Naive thymus-derived CD4-positive, alpha-beta T cell (primary cell): ENCODE measurements at regions not wholly inside any gene's neighbourhood (a gene's known extent, or its start where the extent isn't known, plus 50 kb on each side); places are given as distances from the start of the nearest gene placed in this dataset.

ENCODE experiments used
- ATAC-seq: fragments of 150-1000 bp; cut with Tn5 transposase; 2 replicates; pipeline ENCODE4 v1.10.0; 2021; ENCODE audit warnings: mild to moderate bottlenecking, moderate library complexity
- CTCF ChIA-PET: fragments of 350-600 bp; sonication (Branson Sonifier 250); formaldehyde crosslinking; loops from one replicate; lab custom pipeline; 2021; ENCODE audit warnings: antibody characterized with exemption; lab: Charles Lee
- POLR2A ChIA-PET: fragments of 350-600 bp; sonication (Branson Sonifier 250); formaldehyde crosslinking; loops from one replicate; lab custom pipeline; 2021; ENCODE audit warnings: antibody characterized with exemption, inconsistent platforms; lab: Charles Lee
- DNase-seq, 9 donors: peaks; one replicate each; pipeline versions ENCODE4 v3.0.0 to v3.0.0-alpha.2; 2020 to 2022; ENCODE audit warnings: mixed read lengths in 1 of 9
- H3K27ac ChIP-seq: one replicate; pipeline ENCODE4 v1.7.0; 2013; ENCODE audit warnings: mild to moderate bottlenecking, low read depth, low read length, moderate library complexity
- H3K27me3 ChIP-seq, 2 donors: one replicate each; pipeline ENCODE4 v1.7.0; 2013; ENCODE audit warnings: low read length in 2 of 2, mild to moderate bottlenecking in 2 of 2, moderate library complexity in 2 of 2; ENCODE audit not compliant: control insufficient read depth in 2 of 2, insufficient read depth in 2 of 2
- H3K36me3 ChIP-seq, 3 experiments: 1 replicate in 2 of 3; 2 replicates in 1 of 3; pipeline ENCODE4 v1.7.0; 2013; ENCODE audit warnings: low read length in 3 of 3, mild to moderate bottlenecking in 3 of 3, moderate library complexity in 1 of 3; ENCODE audit not compliant: insufficient read depth in 3 of 3, control insufficient read depth in 2 of 3
- H3K4me1 ChIP-seq, 2 donors: one replicate each; pipeline ENCODE4 v1.7.0; 2013; ENCODE audit warnings: low read length in 2 of 2, mild to moderate bottlenecking in 2 of 2, moderate library complexity in 1 of 2; ENCODE audit not compliant: control insufficient read depth in 2 of 2, insufficient read depth in 2 of 2
- H3K4me3 ChIP-seq: 2 replicates; pipeline ENCODE4 v1.7.0; 2013; ENCODE audit warnings: mild to moderate bottlenecking, low read length
- H3K9me3 ChIP-seq, 3 experiments: 1 replicate in 2 of 3; 2 replicates in 1 of 3; pipeline ENCODE4 v1.7.0; 2013; ENCODE audit warnings: low read length in 3 of 3; ENCODE audit not compliant: control insufficient read depth in 2 of 3
- H3K27ac Mint-ChIP-seq, 9 donors: one replicate each; pipeline ENCODE4 v1.8.0; 2020 to 2022; ENCODE audit warnings: mixed read lengths in 9 of 9, mild to moderate bottlenecking in 8 of 9, moderate library complexity in 5 of 9, inconsistent platforms in 2 of 9
- H3K27me3 Mint-ChIP-seq, 5 donors: one replicate each; pipeline ENCODE4 v1.8.0; 2021 to 2022; ENCODE audit warnings: mixed read lengths in 5 of 5, mild to moderate bottlenecking in 1 of 5
- H3K36me3 Mint-ChIP-seq, 5 donors: one replicate each; pipeline ENCODE4 v1.8.0; 2020 to 2022; ENCODE audit warnings: mixed read lengths in 5 of 5, mild to moderate bottlenecking in 3 of 5, inconsistent platforms in 1 of 5
- H3K4me1 Mint-ChIP-seq, 7 donors: one replicate each; pipeline ENCODE4 v1.8.0; 2020 to 2022; ENCODE audit warnings: mixed read lengths in 7 of 7, mild to moderate bottlenecking in 3 of 7, inconsistent platforms in 1 of 7
- H3K4me3 Mint-ChIP-seq, 10 donors: one replicate each; pipeline ENCODE4 v1.8.0; 2020 to 2022; ENCODE audit warnings: mild to moderate bottlenecking in 10 of 10, mixed read lengths in 10 of 10, moderate library complexity in 6 of 10, inconsistent platforms in 2 of 10
- H3K9me3 Mint-ChIP-seq, 11 donors: one replicate each; pipeline ENCODE4 v1.8.0; 2020 to 2022; ENCODE audit warnings: mixed read lengths in 11 of 11, mild to moderate bottlenecking in 4 of 11, inconsistent platforms in 1 of 11, moderate library complexity in 1 of 11
- intact Hi-C, 2 donors: fragments of 100-400 bp; cut with micrococcal nuclease; formaldehyde crosslinking; loops; one replicate each; pipeline ENCODE4 v1.15.1; 2023

- Histone ChIP-seq H3K4me3 (no peak overlapping the region), H3K4me1 (no peaks in the 10 kb centered on the region), H3K27me3 (no peaks in the 10 kb centered on the region), H3K27ac (no peak overlapping the region), H3K9me3 (no peaks in the 10 kb centered on the region), H3K36me3 (no peaks in the 10 kb centered on the region)
- ATAC-seq (no peak), DNase-seq (no peak)
- intact Hi-C loops: no loop called here
- no peak overlapping the region for H3K4me3 Mint-ChIP-seq
- CTCF ChIA-PET: no interaction called here
- no peaks in the 10 kb centered on the region for H3K4me1 Mint-ChIP-seq
- H3K27ac Mint-ChIP-seq: no peak overlapping the region
- H3K36me3 Mint-ChIP-seq: no peaks in the 10 kb centered on the region
- H3K9me3 Mint-ChIP-seq: peaks cover 0 to 22% (median 2%) of the 10 kb centered on the region in 11 donors
- POLR2A ChIA-PET: no interaction called here
- H3K27me3 Mint-ChIP-seq: no peaks in the 10 kb centered on the region
These were observed 819.3 kb upstream of the PCDH20 start for GRCh38 chr13:62234780-62235440.

GRCh38 chr13:62210951-62211350 lies 795.3 kb upstream of the PCDH20 start:
- H3K27me3 Mint-ChIP-seq: no peaks in the 10 kb centered on the region
- CTCF ChIA-PET: no interaction called here
- no peak for ATAC-seq
- H3K27ac ChIP-seq: no peak overlapping the region
- DNase-seq: no peak
- H3K27ac Mint-ChIP-seq: no peak overlapping the region
- H3K4me1 Mint-ChIP-seq: no peaks in the 10 kb centered on the region
- POLR2A ChIA-PET: no interaction called here
- H3K4me3 ChIP-seq: no peak overlapping the region
- H3K9me3 Mint-ChIP-seq: peaks cover 0 to 26% (median 8%) of the 10 kb centered on the region in 11 donors
- H3K27me3 ChIP-seq: no peaks in the 10 kb centered on the region
- intact Hi-C loops: no loop called here
- no peaks in the 10 kb centered on the region for H3K36me3 ChIP-seq
- H3K9me3 ChIP-seq: no peaks in the 10 kb centered on the region
- H3K4me1 ChIP-seq: no peaks in the 10 kb centered on the region
- H3K36me3 Mint-ChIP-seq: no peaks in the 10 kb centered on the region
- H3K4me3 Mint-ChIP-seq: no peak overlapping the region

GRCh38 chr13:62209529-62209928 lies 793.9 kb upstream of the PCDH20 start:
- Mint-ChIP-seq H3K27ac (no peak overlapping the region), H3K27me3 (no peaks in the 10 kb centered on the region), H3K9me3 (peaks cover 0 to 34% (median 11%) of the 10 kb centered on the region in 11 donors), H3K36me3 (no peaks in the 10 kb centered on the region), H3K4me1 (no peaks in the 10 kb centered on the region), H3K4me3 (no peak overlapping the region)
- no peak for ATAC-seq
- intact Hi-C loops: no loop called here
- H3K27me3 ChIP-seq: no peaks in the 10 kb centered on the region
- H3K9me3 ChIP-seq: no peaks in the 10 kb centered on the region
- no peaks in the 10 kb centered on the region for H3K36me3 ChIP-seq
- ChIA-PET CTCF (no interaction called here), POLR2A (no interaction called here)
- H3K4me1 ChIP-seq: no peaks in the 10 kb centered on the region
- no peak overlapping the region for H3K4me3 ChIP-seq
- H3K27ac ChIP-seq: no peak overlapping the region
- no peak for DNase-seq

GRCh38 chr13:62207388-62207787 lies 791.7 kb upstream of the PCDH20 start:
- peaks cover 0 to 35% (median 8%) of the 10 kb centered on the region in 11 donors for H3K9me3 Mint-ChIP-seq
- no peak overlapping the region for H3K27ac Mint-ChIP-seq
- H3K4me3 Mint-ChIP-seq: no peak overlapping the region
- Histone ChIP-seq H3K9me3 (no peaks in the 10 kb centered on the region), H3K4me3 (no peak overlapping the region), H3K36me3 (no peaks in the 10 kb centered on the region), H3K27ac (no peak overlapping the region), H3K4me1 (no peaks in the 10 kb centered on the region), H3K27me3 (no peaks in the 10 kb centered on the region)
- DNase-seq (no peak), ATAC-seq (no peak)
- no peaks in the 10 kb centered on the region for H3K36me3 Mint-ChIP-seq
- POLR2A ChIA-PET: no interaction called here
- intact Hi-C loops: no loop called here
- H3K27me3 Mint-ChIP-seq: no peaks in the 10 kb centered on the region
- H3K4me1 Mint-ChIP-seq: no peaks in the 10 kb centered on the region
- CTCF ChIA-PET: no interaction called here

GRCh38 chr13:62206165-62206564 lies 790.5 kb upstream of the PCDH20 start:
- Histone ChIP-seq H3K27ac (no peak overlapping the region), H3K9me3 (no peaks in the 10 kb centered on the region), H3K4me3 (no peak overlapping the region), H3K36me3 (no peaks in the 10 kb centered on the region), H3K27me3 (no peaks in the 10 kb centered on the region), H3K4me1 (no peaks in the 10 kb centered on the region)
- DNase-seq (no peak), ATAC-seq (no peak)
- intact Hi-C loops: no loop called here
- Mint-ChIP-seq H3K27ac (no peak overlapping the region), H3K4me3 (no peak overlapping the region), H3K36me3 (no peaks in the 10 kb centered on the region), H3K27me3 (no peaks in the 10 kb centered on the region), H3K9me3 (peaks cover 0 to 39% (median 8%) of the 10 kb centered on the region in 11 donors), H3K4me1 (no peaks in the 10 kb centered on the region)
- CTCF ChIA-PET: no interaction called here
- POLR2A ChIA-PET: no interaction called here

GRCh38 chr13:62205273-62205672 lies 789.6 kb upstream of the PCDH20 start:
- CTCF ChIA-PET: no interaction called here
- Mint-ChIP-seq H3K4me1 (no peaks in the 10 kb centered on the region), H3K9me3 (peaks cover 0 to 40% (median 11%) of the 10 kb centered on the region in 11 donors), H3K36me3 (peaks cover 0 to 5% (median 0%) of the 10 kb centered on the region in 5 donors), H3K4me3 (no peak overlapping the region), H3K27me3 (no peaks in the 10 kb centered on the region), H3K27ac (no peak overlapping the region)
- H3K4me1 ChIP-seq: no peaks in the 10 kb centered on the region
- POLR2A ChIA-PET: no interaction called here
- H3K9me3 ChIP-seq: no peaks in the 10 kb centered on the region
- ATAC-seq (no peak), DNase-seq (no peak)
- no peaks in the 10 kb centered on the region for H3K36me3 ChIP-seq
- intact Hi-C loops: no loop called here
- H3K4me3 ChIP-seq: no peak overlapping the region
- no peaks in the 10 kb centered on the region for H3K27me3 ChIP-seq
- no peak overlapping the region for H3K27ac ChIP-seq

- CTCF ChIA-PET: no interaction called here
- Histone ChIP-seq H3K4me1 (no peaks in the 10 kb centered on the region), H3K27me3 (no peaks in the 10 kb centered on the region), H3K36me3 (no peaks in the 10 kb centered on the region), H3K9me3 (no peaks in the 10 kb centered on the region), H3K27ac (no peak overlapping the region), H3K4me3 (no peak overlapping the region)
- intact Hi-C loops: no loop called here
- Mint-ChIP-seq H3K9me3 (peaks cover 0 to 18% (median 7%) of the 10 kb centered on the region in 11 donors), H3K36me3 (peaks cover 0 to 4% (median 0%) of the 10 kb centered on the region in 5 donors), H3K27me3 (no peaks in the 10 kb centered on the region), H3K4me3 (no peak overlapping the region), H3K27ac (no peak overlapping the region), H3K4me1 (no peaks in the 10 kb centered on the region)
- DNase-seq (no peak), ATAC-seq (no peak)
- POLR2A ChIA-PET: no interaction called here
These were observed 778.7 kb upstream of the PCDH20 start for GRCh38 chr13:62194371-62194770.
